ENCODE measurements at regions not wholly inside any gene's neighbourhood (a gene's known extent, or its start where the extent isn't known, plus 50 kb on each side); places are given as distances from the start of the nearest gene placed in this dataset.

DNA sequence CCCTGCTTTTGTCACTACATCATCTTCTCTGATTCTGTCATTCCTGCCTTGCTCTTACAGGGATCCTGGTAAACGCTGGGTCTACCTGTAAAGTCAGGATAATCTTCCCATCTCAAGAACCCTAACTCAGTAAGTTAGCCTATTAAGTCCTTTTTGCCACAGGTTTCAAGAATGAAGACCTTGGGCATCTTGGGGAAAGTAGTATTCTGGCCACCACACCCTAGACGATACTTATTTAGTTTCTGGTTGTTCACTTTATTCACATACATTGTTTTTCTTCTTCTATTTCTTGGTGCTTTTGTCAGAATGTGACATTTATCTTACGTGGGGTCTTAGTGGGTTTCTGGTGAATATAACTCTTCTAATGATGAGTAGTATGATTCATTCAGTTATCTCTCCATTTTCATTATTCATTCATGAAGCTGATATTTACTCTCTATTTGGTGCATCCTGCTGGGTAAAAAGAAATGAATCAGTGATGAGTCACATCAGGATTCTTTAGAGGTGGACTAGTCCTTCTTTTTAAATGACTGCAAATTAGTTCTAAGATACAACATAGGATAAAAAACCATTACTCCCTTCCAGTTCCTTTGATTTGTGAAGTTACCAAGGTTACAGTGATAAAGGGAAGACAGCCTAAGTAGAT lies 514.4 kb upstream of the B3GALT2 start:
- TF ChIP-seq, protein P1, sequence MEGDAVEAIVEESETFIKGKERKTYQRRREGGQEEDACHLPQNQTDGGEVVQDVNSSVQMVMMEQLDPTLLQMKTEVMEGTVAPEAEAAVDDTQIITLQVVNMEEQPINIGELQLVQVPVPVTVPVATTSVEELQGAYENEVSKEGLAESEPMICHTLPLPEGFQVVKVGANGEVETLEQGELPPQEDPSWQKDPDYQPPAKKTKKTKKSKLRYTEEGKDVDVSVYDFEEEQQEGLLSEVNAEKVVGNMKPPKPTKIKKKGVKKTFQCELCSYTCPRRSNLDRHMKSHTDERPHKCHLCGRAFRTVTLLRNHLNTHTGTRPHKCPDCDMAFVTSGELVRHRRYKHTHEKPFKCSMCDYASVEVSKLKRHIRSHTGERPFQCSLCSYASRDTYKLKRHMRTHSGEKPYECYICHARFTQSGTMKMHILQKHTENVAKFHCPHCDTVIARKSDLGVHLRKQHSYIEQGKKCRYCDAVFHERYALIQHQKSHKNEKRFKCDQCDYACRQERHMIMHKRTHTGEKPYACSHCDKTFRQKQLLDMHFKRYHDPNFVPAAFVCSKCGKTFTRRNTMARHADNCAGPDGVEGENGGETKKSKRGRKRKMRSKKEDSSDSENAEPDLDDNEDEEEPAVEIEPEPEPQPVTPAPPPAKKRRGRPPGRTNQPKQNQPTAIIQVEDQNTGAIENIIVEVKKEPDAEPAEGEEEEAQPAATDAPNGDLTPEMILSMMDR (IDR thresholded peaks at IDR 0.05 in 4 of 5, conservative IDR thresholded peaks at IDR 0.05 in 1 of 5), result no peak
- TF ChIP-seq POLR2A (IDR thresholded peaks at IDR 0.05), result no peak
